Activated naive CD4-positive, alpha-beta T cell treated with anti-CD3 and anti-CD28 coated beads, Interleukin-2, amount 50 U/mL, for 24 hours (primary cell): ENCODE measurements at regions not wholly inside any gene's neighbourhood (a gene's known extent, or its start where the extent isn't known, plus 50 kb on each side); places are given as distances from the start of the nearest gene placed in this dataset.

ENCODE experiments used
- H3K27ac Mint-ChIP-seq: one replicate; pipeline ENCODE4 v1.8.0; 2021; ENCODE audit warnings: mild to moderate bottlenecking, mixed read lengths
- H3K27me3 Mint-ChIP-seq: one replicate; pipeline ENCODE4 v1.8.0; 2021; ENCODE audit warnings: mixed read lengths
- H3K36me3 Mint-ChIP-seq: one replicate; pipeline ENCODE4 v1.8.0; 2021; ENCODE audit warnings: mixed read lengths
- H3K4me1 Mint-ChIP-seq: one replicate; pipeline ENCODE4 v1.8.0; 2021; ENCODE audit warnings: mixed read lengths
- H3K4me3 Mint-ChIP-seq: one replicate; pipeline ENCODE4 v1.8.0; 2021; ENCODE audit warnings: mild to moderate bottlenecking, mixed read lengths
- H3K9me3 Mint-ChIP-seq: one replicate; pipeline ENCODE4 v1.8.0; 2021; ENCODE audit warnings: mixed read lengths

GRCh38 chr16:13856811-13857511 is 63.0 kb upstream of the ERCC4 start:
- Mint-ChIP-seq H3K9me3 (no peaks in the 10 kb centered on the region), H3K27me3 (peaks cover 23% of the 10 kb centered on the region), H3K27ac (no peak overlapping the region), H3K4me3 (no peak overlapping the region), H3K4me1 (no peaks in the 10 kb centered on the region), H3K36me3 (no peaks in the 10 kb centered on the region)

DNA sequence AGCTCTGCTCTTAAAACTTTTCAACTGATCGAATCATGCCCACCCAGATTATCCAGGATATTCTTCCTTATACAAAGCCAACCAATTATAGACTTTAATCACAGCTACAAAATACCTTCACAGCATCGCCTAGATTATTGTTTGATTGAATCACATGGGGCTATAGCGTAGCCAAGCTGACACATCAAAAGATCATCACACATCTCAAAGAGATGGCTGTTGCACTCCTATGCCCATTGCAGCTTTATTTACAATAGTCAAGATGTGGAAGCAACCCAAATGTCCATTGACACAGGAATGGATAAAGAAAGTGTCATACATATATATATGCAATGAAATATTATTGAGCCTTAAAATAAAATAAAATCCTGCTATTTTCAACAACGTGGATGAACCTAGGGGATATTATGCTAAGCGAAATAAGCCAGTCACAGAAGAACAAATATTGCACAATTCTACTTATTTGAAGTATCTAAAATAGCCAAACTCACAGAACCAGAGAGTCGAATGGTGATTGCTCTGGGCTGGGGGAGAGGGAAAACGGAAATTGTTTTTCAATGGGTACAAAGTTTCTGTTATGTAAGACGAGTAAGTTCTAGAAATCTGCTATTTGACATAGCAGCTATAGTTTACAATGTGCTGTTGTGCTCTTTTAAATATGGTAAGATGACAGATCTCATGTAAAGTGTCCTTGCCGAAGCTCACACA is 60.9 kb upstream of the ERCC4 start:
- no peaks in the 10 kb centered on the region for H3K36me3 Mint-ChIP-seq
- peaks cover 23% of the 10 kb centered on the region for H3K27me3 Mint-ChIP-seq
- H3K27ac Mint-ChIP-seq = no peak overlapping the region
- H3K4me3 Mint-ChIP-seq = no peak overlapping the region
- H3K4me1 Mint-ChIP-seq = no peaks in the 10 kb centered on the region
- H3K9me3 Mint-ChIP-seq = no peaks in the 10 kb centered on the region

GRCh38 chr16:13863075-13863765 is 56.7 kb upstream of the ERCC4 start:
- no peaks in the 10 kb centered on the region for H3K4me1 Mint-ChIP-seq

GRCh38 chr16:13864689-13865088 is 55.3 kb upstream of the ERCC4 start:
- H3K36me3 Mint-ChIP-seq = no peaks in the 10 kb centered on the region
- no peaks in the 10 kb centered on the region for H3K9me3 Mint-ChIP-seq
- H3K4me1 Mint-ChIP-seq = no peaks in the 10 kb centered on the region
- H3K27me3 Mint-ChIP-seq = peaks cover 16% of the 10 kb centered on the region
- H3K4me3 Mint-ChIP-seq = no peak overlapping the region
- no peak overlapping the region for H3K27ac Mint-ChIP-seq

More at GRCh38 chr16:13863075-13863765, 56.7 kb upstream of the ERCC4 start:
- H3K9me3 Mint-ChIP-seq = no peaks in the 10 kb centered on the region
- peaks cover 16% of the 10 kb centered on the region for H3K27me3 Mint-ChIP-seq
- H3K4me3 Mint-ChIP-seq = no peak overlapping the region
- H3K36me3 Mint-ChIP-seq = no peaks in the 10 kb centered on the region
- H3K27ac Mint-ChIP-seq = no peak overlapping the region

- Mint-ChIP-seq H3K4me3 (no peak overlapping the region), H3K36me3 (no peaks in the 10 kb centered on the region), H3K27me3 (peaks cover 9% of the 10 kb centered on the region), H3K9me3 (no peaks in the 10 kb centered on the region), H3K27ac (no peak overlapping the region), H3K4me1 (no peaks in the 10 kb centered on the region)
These were observed 53.9 kb upstream of the ERCC4 start for GRCh38 chr16:13866073-13866472.
